HPDE6-E6E7 (cell line): ENCODE measurements at regions not wholly inside any gene's neighbourhood (a gene's known extent, or its start where the extent isn't known, plus 50 kb on each side); places are given as distances from the start of the nearest gene placed in this dataset.

Experiments
- DNase-seq: peaks from one replicate; pipeline ENCODE4 v3.0.0; 2011; ENCODE audit warnings: missing footprints; ENCODE audit errors: extremely low spot score

GRCh38 chr20:56925082-56925830 is 296.1 kb downstream of the TFAP2C start:
- DNase-seq, result no peak

GRCh38 chr20:56925831-56926170 is 296.7 kb downstream of the TFAP2C start:
- DNase-seq, result no peak

DNA sequence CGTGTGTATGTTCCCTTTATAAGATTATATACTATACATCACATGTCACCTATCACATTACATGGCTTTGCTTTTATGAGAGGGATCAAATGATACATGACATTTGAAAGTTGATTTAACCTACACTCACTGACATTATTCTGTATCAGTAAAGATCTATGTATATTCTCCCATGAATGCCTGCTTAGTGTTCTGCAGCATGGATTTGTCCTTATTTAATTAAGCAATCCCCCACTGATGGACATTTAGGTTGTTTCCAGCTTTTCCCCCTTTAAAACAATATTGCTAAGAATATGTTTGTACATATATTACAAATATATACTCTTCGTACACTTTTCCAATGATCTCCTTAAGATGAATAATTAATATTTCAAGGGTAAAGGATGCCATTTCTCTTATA is 297.4 kb downstream of the TFAP2C start:
- DNase-seq, result no peak

- DNase-seq, result no peak
Observed at GRCh38 chr20:56927127-56927526, 298.0 kb downstream of the TFAP2C start.

DNA sequence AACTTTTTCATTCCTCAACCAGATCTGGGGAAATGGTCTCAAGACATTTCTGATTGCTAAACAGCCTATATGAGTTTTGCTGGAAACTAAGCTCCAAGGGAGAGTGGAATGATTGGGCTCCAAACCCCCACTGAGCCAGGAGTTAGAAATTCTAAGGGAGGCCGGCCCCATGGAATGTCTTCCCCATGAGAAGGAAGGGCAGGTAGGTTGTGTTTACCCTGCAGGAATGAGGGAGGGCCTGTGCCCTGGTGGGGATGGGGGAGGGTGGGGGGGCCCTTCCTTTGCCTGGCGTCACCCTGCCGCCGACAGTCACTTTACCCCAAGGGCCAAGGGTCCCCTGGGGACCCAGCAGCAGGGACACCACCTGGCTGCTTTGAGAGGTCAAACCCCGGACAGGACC is 298.9 kb downstream of the TFAP2C start:
- DNase-seq, result no peak

GRCh38 chr20:56929606-56930005 is 300.5 kb downstream of the TFAP2C start:
- no peak for DNase-seq

DNA sequence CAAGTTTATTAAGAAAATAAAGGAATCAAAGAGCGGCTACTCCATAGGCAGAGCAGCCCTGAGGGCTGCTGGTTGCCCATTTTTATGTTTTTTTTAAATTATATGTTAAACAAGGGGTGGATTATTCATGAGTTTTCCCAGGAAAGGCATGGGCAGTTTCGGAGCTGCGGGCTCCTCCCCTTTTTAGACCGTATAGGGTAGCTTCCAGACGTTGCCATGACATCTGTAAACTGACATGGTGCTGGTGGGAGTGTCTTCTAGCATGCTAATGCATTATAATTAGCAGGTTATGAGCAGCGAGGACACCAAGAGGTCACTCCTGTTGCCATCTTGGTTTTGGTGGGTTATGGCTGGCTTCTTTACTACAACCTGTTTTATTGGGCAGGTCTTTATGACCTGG is 301.8 kb downstream of the TFAP2C start:
- DNase-seq, result no peak

DNA sequence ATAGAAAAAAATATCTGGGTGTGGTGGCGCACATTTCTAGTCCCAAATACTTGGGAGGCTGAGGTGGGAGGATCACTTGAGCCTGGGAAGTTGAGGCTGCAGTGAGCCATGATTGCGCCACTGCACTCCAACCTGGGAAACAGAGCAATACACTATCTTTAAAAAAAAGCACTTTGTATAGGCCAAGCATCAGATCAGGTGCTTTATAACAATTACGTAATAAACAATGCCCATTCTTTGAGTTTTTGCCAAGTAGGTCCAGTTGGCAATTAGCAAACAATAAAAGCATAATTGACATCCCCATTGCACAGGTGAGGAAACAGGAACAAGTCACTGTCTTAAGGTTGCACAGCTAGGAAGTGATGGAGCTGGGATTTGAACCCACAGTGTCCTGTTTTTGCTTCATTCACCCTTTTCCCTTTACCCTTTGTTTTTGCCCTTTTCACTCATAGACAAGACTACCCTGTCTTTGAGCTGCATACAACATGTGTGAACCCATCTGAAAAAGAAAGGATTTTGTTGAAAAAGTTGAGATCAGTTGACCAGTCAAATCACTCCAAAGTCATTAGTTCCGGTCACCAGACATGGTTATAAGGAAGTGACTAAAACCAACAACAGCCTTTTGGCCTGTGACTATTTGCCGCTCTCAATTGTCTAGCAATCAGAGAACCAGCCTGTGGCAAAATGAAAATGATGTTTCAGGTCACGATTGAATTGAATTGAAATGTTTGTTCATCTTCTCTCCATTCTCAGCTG is 303.6 kb downstream of the TFAP2C start:
- DNase-seq, result no peak

DNA sequence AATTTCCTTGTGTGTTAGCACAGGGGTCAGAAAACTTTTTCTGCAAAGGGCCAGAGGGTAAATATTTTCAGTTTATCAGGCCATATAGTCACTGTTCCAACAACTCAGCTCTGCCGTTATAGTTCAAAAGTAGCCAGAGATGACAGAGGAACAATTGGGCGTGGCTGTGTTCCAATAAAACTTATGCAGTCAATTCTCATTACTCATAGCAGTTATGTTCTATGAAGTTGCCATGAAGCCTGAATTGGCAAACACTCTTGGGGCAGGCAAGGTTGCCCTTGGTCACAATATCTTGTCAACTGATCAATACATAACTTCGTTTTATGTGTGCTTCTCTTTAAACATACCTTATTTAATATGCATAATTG is 304.2 kb downstream of the TFAP2C start:
- no peak for DNase-seq

DNA sequence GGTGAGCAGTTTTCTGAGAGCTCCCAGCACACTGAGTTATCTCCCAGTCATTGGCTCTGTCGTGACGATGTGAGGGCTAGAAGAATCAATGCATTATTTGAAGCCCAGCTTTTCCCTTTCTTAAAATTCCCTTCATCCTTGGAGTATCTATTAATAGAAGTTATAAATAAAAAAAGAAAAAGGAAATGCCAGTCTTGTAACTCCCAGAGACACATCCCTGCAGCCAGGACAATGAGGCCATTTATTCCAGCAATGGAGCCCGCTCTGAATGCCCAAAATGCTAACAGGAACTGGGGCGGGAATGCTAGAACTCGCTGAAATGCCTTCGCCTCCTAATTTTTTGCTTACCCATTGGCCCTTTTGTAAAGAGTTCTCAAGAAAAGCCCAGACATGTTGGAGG is 305.8 kb downstream of the TFAP2C start:
- no peak for DNase-seq

- no peak for DNase-seq
Observed at GRCh38 chr20:56940466-56940865, 311.4 kb downstream of the TFAP2C start.

DNA sequence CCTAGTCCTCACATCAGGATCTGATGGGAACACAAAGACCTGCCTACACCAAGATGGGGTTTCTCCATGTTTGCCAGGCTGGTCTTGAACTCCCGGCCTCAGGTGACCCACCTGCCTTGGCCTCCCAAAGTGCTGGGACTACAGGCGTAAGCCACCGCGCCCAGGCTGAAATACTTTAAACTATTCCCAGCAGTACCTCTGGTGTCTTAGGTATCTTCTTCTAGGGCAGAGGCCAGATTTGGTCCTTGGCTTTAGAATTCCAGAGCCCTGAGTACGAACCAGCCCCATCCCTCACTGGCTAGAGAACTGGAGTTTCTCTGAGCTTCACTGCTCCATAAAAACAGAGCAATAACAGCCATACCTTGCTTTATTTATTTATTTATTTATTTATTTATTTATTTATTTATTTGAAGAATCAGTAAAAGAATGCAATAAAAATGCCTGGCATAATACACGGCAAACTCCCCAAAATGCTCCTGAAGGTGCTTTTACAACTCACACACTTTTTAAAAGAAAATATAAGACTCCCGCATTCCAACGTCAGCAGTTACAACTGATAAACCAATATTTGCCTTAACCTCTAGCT is 312.1 kb downstream of the TFAP2C start:
- no peak for DNase-seq

DNA sequence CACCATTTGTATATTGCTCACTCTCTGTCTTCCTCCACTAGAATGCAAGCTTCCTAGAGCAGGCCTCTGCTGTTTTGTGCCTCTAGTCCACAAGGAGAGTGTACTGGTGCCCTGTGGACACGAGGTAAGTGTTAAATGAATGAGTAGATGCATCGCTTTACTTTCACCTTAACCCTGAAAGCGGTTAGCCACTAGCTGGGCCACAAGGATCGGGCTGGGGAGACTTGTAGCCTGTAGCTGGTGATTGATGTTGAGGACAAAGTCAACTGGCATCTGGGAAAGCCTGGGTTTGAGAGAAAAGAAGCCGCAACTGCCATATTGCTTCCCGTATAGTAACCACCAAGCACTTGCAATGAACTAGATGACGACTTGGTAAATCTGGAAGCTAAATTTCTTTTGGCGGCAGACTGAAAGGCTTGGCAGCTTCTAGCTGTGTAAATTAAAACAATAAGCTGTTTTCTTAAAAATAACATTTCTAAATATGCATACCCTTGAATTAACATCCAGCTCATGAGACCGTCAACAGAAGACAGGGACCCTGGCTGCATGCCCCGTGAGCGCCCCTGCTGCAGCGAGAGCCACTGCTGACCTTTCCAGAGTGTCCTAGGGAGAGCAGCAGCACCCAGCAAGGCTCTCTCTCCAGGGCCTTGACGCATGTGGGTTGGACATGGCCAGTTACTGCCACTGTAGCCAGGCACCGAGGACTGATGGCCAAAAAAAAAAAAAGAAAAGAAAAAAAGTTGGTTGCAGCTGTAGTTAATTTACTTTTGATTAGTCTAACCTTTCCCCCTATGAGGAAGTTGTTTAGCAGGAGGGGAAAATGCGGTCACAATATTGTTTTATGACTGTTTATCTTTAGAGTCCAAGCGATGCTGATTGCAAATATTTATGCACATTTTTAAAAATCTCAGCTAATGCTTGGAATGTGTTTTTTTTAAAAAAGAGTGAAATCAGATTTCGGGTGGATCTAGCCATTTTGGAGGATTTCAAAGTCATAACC is 315.1 kb downstream of the TFAP2C start:
- DNase-seq, result no peak

- peak; percentile 29 for DNase-seq
Observed at GRCh38 chr20:56945057-56945456, 316.0 kb downstream of the TFAP2C start.

DNA sequence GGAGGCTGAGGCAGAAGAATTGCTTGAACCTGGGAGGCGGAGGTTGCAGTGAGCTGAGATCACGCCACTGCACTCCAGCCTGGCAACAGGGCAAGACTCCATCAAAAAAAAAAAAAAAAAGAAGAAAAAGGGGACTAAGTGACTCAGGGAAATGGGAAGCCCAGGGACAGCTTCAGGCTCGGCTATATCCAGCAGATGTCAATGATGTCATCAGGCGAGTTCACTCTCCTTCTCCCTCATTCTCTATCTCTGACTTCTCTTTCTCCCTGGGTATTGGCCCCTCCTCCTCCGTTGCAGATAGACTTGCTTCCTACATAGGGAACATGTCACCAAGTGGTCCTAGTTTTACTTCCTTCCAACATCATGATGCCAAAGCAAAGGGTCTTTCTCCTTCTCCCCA is 316.8 kb downstream of the TFAP2C start:
- DNase-seq, result no peak

DNA sequence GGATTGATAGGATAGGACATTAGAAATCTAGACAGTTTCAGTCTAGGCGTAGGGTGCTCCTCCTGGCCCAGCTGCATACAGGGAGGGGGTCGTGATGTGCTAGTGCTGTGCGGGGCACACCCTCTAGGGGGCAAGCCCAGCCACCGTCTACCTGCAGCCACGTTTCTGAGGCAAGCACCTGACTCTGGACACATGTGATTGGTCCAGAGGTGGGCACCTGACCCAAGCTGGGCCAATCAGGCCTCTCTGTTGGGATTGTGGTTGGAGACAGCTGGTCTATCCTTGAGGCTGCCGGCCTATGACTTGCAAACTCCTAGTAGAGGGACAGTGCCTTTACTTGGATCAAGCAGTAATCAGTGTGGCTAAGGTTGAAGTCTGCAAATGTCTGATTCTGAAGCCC is 317.1 kb downstream of the BMP7 start:
- DNase-seq, result no peak

- no peak for DNase-seq
Observed at GRCh38 chr20:56952258-56953047, 314.0 kb downstream of the BMP7 start.

GRCh38 chr20:56953048-56953586 is 313.3 kb downstream of the BMP7 start:
- DNase-seq, result no peak

DNA sequence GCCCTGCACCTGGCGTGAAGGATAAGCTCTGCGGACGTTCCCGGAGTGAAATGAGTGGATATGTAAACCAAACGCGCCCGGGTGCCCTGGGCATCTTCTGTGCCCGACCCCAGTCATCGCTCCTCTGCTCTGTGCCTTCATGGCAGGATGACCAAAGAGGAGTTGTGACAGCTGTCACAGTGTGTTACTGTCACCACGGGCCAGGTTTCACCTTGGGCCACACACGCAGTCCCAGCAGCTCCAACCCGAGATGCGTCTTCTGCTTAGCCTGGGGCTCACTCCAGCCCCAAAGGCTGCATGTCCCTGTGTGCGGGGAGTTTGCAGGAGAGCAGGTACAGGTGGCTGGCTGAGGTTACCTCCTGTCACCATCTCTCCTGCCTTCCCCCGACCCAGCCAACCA is 311.6 kb downstream of the BMP7 start:
- DNase-seq, result no peak

- no peak for DNase-seq
Observed at GRCh38 chr20:56955680-56956079, 310.8 kb downstream of the BMP7 start.

DNA sequence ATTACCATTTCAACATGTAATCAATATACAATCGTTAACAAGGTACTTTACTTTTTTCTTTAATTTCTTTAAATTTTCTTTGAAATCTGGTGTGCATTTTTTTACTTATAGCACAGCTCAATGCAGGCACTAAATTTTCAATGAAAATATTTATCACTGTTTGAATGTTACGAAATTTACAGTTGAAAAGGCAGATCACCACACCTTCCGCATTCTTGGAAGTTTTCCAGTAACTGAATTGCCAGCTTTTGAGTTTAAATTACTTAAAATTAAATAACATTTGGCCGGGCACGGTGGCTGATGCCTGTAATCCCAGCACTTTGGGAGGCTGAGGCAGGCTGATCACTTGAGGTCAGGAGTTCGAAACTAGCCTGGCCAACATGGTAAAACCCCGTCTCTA is 309.9 kb downstream of the BMP7 start:
- no peak for DNase-seq
